ENCODE measurements at regions not wholly inside any gene's neighbourhood (a gene's known extent, or its start where the extent isn't known, plus 50 kb on each side); places are given as distances from the start of the nearest gene placed in this dataset.

GRCh38 chr13:44104969-44105368, 225.3 kb downstream of the LACC1 start:
- TF ChIP-seq CTCF (IDR thresholded peaks at IDR 0.05; ENCODE audit: insufficient read depth, low read length, poor library complexity, severe bottlenecking) = no peak
- DNase-seq (ENCODE audit: extremely low read depth, insufficient read length) = no peak
- no peaks in the 10 kb centered on the region; the same call in 1 of the 2 replicates for H3K27me3 ChIP-seq (replicated peaks; ENCODE audit: control insufficient read depth, insufficient read depth, low read length)
- H3K4me3 ChIP-seq (replicated peaks; ENCODE audit: low read depth, low read length) = no peak overlapping the region
- no peaks in the 10 kb centered on the region for H3K36me3 ChIP-seq (ENCODE audit: control insufficient read depth, insufficient read depth, low read length)

- Histone ChIP-seq H3K27me3 (replicated peaks; ENCODE audit: control insufficient read depth, insufficient read depth, low read length) (no peaks in the 10 kb centered on the region; the same call in 1 of the 2 replicates), H3K4me3 (replicated peaks; ENCODE audit: low read depth, low read length) (no peak overlapping the region), H3K36me3 (ENCODE audit: control insufficient read depth, insufficient read depth, low read length) (no peaks in the 10 kb centered on the region)
- no peak for TF ChIP-seq CTCF (IDR thresholded peaks at IDR 0.05; ENCODE audit: insufficient read depth, low read length, poor library complexity, severe bottlenecking)
- no peak for DNase-seq (ENCODE audit: extremely low read depth, insufficient read length)
Observed at GRCh38 chr13:44106266-44107152, 226.8 kb downstream of the LACC1 start.

- DNase-seq (ENCODE audit: extremely low read depth, insufficient read length) = no peak
- Histone ChIP-seq H3K36me3 (ENCODE audit: control insufficient read depth, insufficient read depth, low read length) (no peaks in the 10 kb centered on the region), H3K4me3 (replicated peaks; ENCODE audit: low read depth, low read length) (no peak overlapping the region), H3K27me3 (replicated peaks; ENCODE audit: control insufficient read depth, insufficient read depth, low read length) (no peaks in the 10 kb centered on the region; the same call in 1 of the 2 replicates)
- TF ChIP-seq CTCF (IDR thresholded peaks at IDR 0.05; ENCODE audit: insufficient read depth, low read length, poor library complexity, severe bottlenecking) = no peak
Observed at GRCh38 chr13:44107357-44108121, 227.8 kb downstream of the LACC1 start.

GRCh38 chr13:44108331-44108858, 228.7 kb downstream of the LACC1 start:
- Histone ChIP-seq H3K4me3 (replicated peaks; ENCODE audit: low read depth, low read length) (no peak overlapping the region), H3K27me3 (replicated peaks; ENCODE audit: control insufficient read depth, insufficient read depth, low read length) (no peaks in the 10 kb centered on the region; the same call in 1 of the 2 replicates), H3K36me3 (ENCODE audit: control insufficient read depth, insufficient read depth, low read length) (no peaks in the 10 kb centered on the region)
- no peak for DNase-seq (ENCODE audit: extremely low read depth, insufficient read length)
- no peak for TF ChIP-seq CTCF (IDR thresholded peaks at IDR 0.05; ENCODE audit: insufficient read depth, low read length, poor library complexity, severe bottlenecking)

GRCh38 chr13:44110091-44110621, 230.5 kb downstream of the LACC1 start:
- H3K36me3 ChIP-seq (ENCODE audit: control insufficient read depth, insufficient read depth, low read length) = no peaks in the 10 kb centered on the region
- TF ChIP-seq CTCF (IDR thresholded peaks at IDR 0.05; ENCODE audit: insufficient read depth, low read length, poor library complexity, severe bottlenecking) = no peak
- no peak for DNase-seq (ENCODE audit: extremely low read depth, insufficient read length)
- H3K4me3 ChIP-seq (replicated peaks; ENCODE audit: low read depth, low read length) = no peak overlapping the region
- no peaks in the 10 kb centered on the region; the same call in 1 of the 2 replicates for H3K27me3 ChIP-seq (replicated peaks; ENCODE audit: control insufficient read depth, insufficient read depth, low read length)

Data from GM06990 (cell line).